ENCODE measurements at regions not wholly inside any gene's neighbourhood (a gene's known extent, or its start where the extent isn't known, plus 50 kb on each side); places are given as distances from the start of the nearest gene placed in this dataset.

GRCh38 chr5:89513299-89514044 lies 630.5 kb upstream of the MEF2C start:
- POLR2A ChIA-PET = interaction anchor here (0.6 kb wide), 2 partner anchors 26 to 218 kb away, joined by 3 read pairs; no protein-coding TSS in a partner anchor
- Histone ChIP-seq H3K4me1 (ENCODE audit: insufficient read depth, low read length, poor library complexity, severe bottlenecking) (no peaks in the 10 kb centered on the region), H3K4me3 (ENCODE audit: low read depth, low read length, poor library complexity, severe bottlenecking) (no peak overlapping the region), H3K4me2 (ENCODE audit: low read length) (no peak overlapping the region), H2AFZ (ENCODE audit: low read length) (no peak overlapping the region), H3K9me2 (ENCODE audit: insufficient read depth, low read length) (no peaks in the 10 kb centered on the region), H4K20me1 (ENCODE audit: insufficient read depth, low read length) (no peaks in the 10 kb centered on the region), H3K36me3 (ENCODE audit: insufficient read depth, low read length) (no peaks in the 10 kb centered on the region), H3K79me2 (ENCODE audit: insufficient read depth, low read depth, low read length) (no peaks in the 10 kb centered on the region), H3K9me3 (ENCODE audit: low read length) (no peaks in the 10 kb centered on the region), H3K27ac (ENCODE audit: low read depth, low read length, poor library complexity, severe bottlenecking) (no peak overlapping the region)
- TF ChIP-seq EZH2phosphoT487 (IDR thresholded peaks at IDR 0.05; ENCODE audit: borderline replicate concordance, low read depth, low read length) (no peak), CTCF (conservative IDR thresholded peaks at IDR 0.05; ENCODE audit: low read length) (no peak)
- CTCF ChIA-PET (ENCODE audit: unreplicated experiment) = no interaction called here
- intact Hi-C loops (cut with micrococcal nuclease; ENCODE audit: unreplicated experiment) = no loop called here
- no peak for DNase-seq (ENCODE audit: low spot score)
- no TSS peak for BruUV-seq (replicated peaks)

GRCh38 chr5:89504051-89504450 lies 621.1 kb upstream of the MEF2C start:
- ChIA-PET POLR2A (no interaction called here), CTCF (ENCODE audit: unreplicated experiment) (no interaction called here)
- Histone ChIP-seq H2AFZ (ENCODE audit: low read length) (no peak overlapping the region), H3K9me3 (ENCODE audit: low read length) (no peaks in the 10 kb centered on the region), H3K4me2 (ENCODE audit: low read length) (no peak overlapping the region), H3K27ac (ENCODE audit: low read depth, low read length, poor library complexity, severe bottlenecking) (no peak overlapping the region), H3K4me1 (ENCODE audit: insufficient read depth, low read length, poor library complexity, severe bottlenecking) (no peaks in the 10 kb centered on the region), H3K4me3 (ENCODE audit: low read depth, low read length, poor library complexity, severe bottlenecking) (no peak overlapping the region), H3K9me2 (ENCODE audit: insufficient read depth, low read length) (no peaks in the 10 kb centered on the region), H3K79me2 (ENCODE audit: insufficient read depth, low read depth, low read length) (no peaks in the 10 kb centered on the region), H3K36me3 (ENCODE audit: insufficient read depth, low read length) (no peaks in the 10 kb centered on the region), H4K20me1 (ENCODE audit: insufficient read depth, low read length) (no peaks in the 10 kb centered on the region)
- BruUV-seq (replicated peaks) = no TSS peak
- TF ChIP-seq EZH2phosphoT487 (IDR thresholded peaks at IDR 0.05; ENCODE audit: borderline replicate concordance, low read depth, low read length) = no peak
- TF ChIP-seq CTCF (conservative IDR thresholded peaks at IDR 0.05; ENCODE audit: low read length) = no peak
- DNase-seq (ENCODE audit: low spot score) = no peak
- intact Hi-C loops (cut with micrococcal nuclease; ENCODE audit: unreplicated experiment) = no loop called here

GRCh38 chr5:89499787-89500186 lies 616.8 kb upstream of the MEF2C start:
- no peak for TF ChIP-seq EZH2phosphoT487 (IDR thresholded peaks at IDR 0.05; ENCODE audit: borderline replicate concordance, low read depth, low read length)
- TF ChIP-seq CTCF (conservative IDR thresholded peaks at IDR 0.05; ENCODE audit: low read length) = no peak
- Histone ChIP-seq H3K79me2 (ENCODE audit: insufficient read depth, low read depth, low read length) (no peaks in the 10 kb centered on the region), H3K4me1 (ENCODE audit: insufficient read depth, low read length, poor library complexity, severe bottlenecking) (no peaks in the 10 kb centered on the region), H3K9me2 (ENCODE audit: insufficient read depth, low read length) (no peaks in the 10 kb centered on the region), H2AFZ (ENCODE audit: low read length) (no peak overlapping the region), H3K4me2 (ENCODE audit: low read length) (no peak overlapping the region), H3K9me3 (ENCODE audit: low read length) (no peaks in the 10 kb centered on the region), H4K20me1 (ENCODE audit: insufficient read depth, low read length) (no peaks in the 10 kb centered on the region), H3K36me3 (ENCODE audit: insufficient read depth, low read length) (no peaks in the 10 kb centered on the region), H3K4me3 (ENCODE audit: low read depth, low read length, poor library complexity, severe bottlenecking) (no peak overlapping the region), H3K27ac (ENCODE audit: low read depth, low read length, poor library complexity, severe bottlenecking) (no peak overlapping the region)
- POLR2A ChIA-PET = no interaction called here
- CTCF ChIA-PET (ENCODE audit: unreplicated experiment) = no interaction called here
- intact Hi-C loops (cut with micrococcal nuclease; ENCODE audit: unreplicated experiment) = no loop called here
- BruUV-seq (replicated peaks) = no TSS peak
- no peak for DNase-seq (ENCODE audit: low spot score)

Data from OCI-LY7 (cell line).